Frontal cortex (tissue), 3 donors: ENCODE measurements at regions not wholly inside any gene's neighbourhood (a gene's known extent, or its start where the extent isn't known, plus 50 kb on each side); places are given as distances from the start of the nearest gene placed in this dataset.

Source experiments
- DNase-seq, 2 donors: peaks; one replicate each; pipeline ENCODE4 v3.0.0; 2012; ENCODE audit warnings: low spot score in 2 of 2
- FAIRE-seq: peaks from 2 replicates; lab custom pipeline; 2012; peaks lifted over from hg19 to GRCh38; lab: Jason Lieb, UNC
- donor health status: control.
- donor health status: control.
- donor health status: control.

GRCh38 chr13:111978546-111978945, 88.4 kb upstream of the SOX1 start:
- FAIRE-seq, result no peak

GRCh38 chr13:111980146-111980929, 86.6 kb upstream of the SOX1 start:
- DNase-seq (no peak), FAIRE-seq (no peak)

More at GRCh38 chr13:111978546-111978945, 88.4 kb upstream of the SOX1 start:
- DNase-seq, result no peak

DNA sequence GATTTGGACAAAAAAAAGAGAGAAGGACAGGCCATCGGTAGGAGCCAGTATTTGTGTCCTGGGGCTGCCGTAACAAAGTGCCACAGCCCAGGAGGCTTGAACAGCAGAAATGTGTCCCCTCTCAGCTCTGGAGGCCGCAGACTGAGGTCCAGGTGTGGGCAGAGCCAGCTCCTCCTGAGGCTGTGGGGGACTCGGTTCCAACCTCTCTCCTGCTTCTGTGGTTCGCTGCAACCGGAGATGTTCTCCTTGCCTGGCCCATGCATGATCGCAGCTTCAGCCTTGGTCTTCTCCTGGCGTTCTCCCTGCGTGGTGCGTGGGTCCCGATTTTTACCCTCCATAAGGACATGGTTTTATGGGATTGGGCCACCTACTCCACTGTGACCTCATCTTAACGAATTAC, 85.9 kb upstream of the SOX1 start:
- no peak for FAIRE-seq
- DNase-seq, result no peak

DNA sequence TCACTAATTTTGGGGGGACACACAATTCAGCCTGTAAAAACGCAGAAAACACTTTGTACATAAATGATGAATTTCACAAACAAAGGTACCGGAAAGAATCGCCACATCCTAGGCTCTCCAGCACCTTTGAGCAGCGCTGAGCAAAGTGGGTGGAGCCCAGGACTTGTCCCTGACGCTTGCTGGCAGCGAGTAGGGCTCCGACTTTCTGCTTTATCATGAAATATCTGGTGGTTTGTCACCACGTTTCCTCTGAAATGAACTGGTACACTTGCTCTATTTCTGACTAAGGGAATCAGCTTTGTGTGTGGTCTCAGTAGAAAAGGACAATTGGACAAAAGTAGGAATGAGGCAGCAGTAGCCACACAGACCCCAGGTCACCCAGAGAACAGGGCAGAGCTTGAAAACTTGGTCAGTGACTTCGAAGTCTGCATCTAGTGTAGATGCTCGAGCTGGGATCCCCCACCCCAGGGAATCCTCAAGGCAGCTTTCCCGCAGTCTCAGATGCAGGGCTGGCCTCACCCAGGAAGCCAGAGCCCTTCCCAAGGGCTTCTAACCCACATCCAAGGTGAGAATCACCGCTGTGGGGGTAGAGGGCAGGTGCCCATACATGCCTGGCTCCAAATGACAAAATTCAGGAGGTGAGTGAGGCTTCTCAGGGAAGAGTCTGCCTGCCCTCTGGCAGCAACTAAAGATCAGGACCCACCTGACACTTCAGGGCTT, 85.3 kb upstream of the SOX1 start:
- no peak for FAIRE-seq
- DNase-seq, result no peak

DNA sequence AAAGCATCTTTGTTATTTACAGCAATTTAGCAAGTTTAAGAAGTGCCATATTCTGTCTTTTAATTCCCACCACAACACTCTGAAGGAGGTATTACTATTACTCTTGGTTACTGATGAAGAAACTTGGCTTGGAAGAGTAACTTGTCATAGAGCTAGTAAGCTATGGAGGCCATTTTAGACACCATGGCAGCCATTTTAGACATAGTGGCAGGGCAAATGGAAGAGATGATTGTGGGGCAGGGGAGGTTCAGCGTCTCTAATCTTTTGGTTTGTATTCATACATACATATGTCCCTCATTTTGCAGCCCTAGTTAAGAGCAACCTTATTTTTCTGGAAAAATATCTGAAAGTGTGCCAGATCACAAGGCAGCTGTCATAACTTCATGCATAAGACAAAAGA, 82.6 kb upstream of the SOX1 start:
- FAIRE-seq, result no peak
- DNase-seq, result no peak

DNA sequence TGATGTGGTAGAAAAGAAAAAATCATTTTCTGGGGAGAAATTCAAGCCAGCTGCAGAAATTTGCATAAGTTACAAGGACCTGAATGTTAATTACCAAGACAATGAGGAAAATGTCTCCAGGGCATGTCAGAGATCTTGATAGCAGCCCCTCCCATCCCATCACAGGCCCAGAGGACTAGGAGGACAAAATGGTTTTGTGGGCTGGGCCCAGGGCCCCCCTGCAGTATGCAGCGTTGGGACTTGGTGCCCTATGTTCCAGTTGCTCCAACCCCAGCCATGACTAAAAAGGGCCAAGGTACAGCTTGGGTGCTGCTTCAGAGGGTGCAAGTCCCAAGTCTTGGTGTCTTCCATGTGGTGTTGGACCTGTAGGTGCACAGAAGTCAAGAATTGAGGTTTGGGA, 76.6 kb upstream of the SOX1 start:
- FAIRE-seq (no peak), DNase-seq (no peak)

DNA sequence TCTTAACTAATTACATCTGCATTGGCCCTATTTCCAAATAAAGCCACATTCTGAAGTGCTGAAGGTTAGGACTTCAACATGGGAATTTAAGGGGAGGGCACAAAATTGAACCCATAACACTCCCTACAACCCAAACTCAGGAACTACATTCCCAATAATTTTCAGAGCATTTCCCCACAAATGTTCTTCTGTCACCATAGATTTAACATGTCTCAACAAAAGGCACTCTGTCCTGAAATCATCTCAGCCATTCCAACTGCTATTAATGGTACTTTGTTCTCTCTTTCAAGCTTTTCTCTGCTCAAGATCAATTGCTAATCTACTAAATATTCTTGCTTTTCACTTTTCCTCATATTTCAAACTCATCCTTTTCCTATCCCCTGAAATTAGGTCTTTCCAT, 74.0 kb upstream of the SOX1 start:
- DNase-seq (no peak), FAIRE-seq (no peak)

GRCh38 chr13:111993691-111994090, 73.3 kb upstream of the SOX1 start:
- FAIRE-seq, result no peak
- DNase-seq, result no peak

GRCh38 chr13:111994578-111994977, 72.4 kb upstream of the SOX1 start:
- FAIRE-seq (no peak), DNase-seq (no peak)

GRCh38 chr13:111999352-111999751, 67.6 kb upstream of the SOX1 start:
- DNase-seq (no peak), FAIRE-seq (no peak)

GRCh38 chr13:112000888-112001287, 66.1 kb upstream of the SOX1 start:
- DNase-seq (no peak), FAIRE-seq (no peak)

- FAIRE-seq, result no peak
- no peak for DNase-seq
Measured at GRCh38 chr13:112001571-112001970, 65.4 kb upstream of the SOX1 start.

DNA sequence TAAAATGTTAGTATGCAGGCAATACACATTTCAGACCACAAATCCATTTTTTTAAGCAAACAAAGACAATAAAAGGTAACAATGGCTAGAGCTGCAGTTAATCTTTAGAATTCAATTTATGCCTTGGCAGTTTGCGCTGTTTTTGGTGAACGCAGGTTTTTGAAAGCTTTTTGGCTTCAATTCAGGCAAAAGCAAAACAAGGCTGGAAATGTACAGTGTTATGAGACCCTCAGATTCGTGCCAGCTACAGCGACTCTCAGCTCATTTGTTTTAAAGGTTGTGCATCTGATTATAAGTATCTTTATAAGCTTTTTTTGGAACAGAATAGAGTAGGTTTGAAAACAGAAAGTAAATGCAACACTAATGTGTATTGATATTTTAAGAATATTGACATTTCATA, 63.6 kb upstream of the SOX1 start:
- FAIRE-seq, result no peak
- no peak for DNase-seq

DNA sequence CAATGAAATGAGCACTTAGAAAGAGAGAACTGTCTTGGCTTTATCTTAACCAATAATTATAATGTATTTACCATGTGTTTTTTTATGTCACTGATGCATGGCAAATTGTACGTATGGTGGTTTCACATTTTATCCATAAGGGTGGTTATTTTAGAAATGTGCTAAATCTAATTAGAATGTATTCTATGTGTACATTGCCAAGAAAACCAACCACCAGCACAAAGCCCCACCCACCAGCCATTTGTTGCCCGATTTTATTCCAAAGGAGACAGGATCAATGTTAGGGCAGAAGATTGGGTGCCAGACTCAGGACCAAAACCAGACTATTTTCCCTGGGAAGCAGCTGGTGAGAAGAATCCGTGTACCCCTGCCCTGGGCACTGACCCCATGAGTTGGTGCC, 63.0 kb upstream of the SOX1 start:
- no peak for DNase-seq
- FAIRE-seq, result no peak

DNA sequence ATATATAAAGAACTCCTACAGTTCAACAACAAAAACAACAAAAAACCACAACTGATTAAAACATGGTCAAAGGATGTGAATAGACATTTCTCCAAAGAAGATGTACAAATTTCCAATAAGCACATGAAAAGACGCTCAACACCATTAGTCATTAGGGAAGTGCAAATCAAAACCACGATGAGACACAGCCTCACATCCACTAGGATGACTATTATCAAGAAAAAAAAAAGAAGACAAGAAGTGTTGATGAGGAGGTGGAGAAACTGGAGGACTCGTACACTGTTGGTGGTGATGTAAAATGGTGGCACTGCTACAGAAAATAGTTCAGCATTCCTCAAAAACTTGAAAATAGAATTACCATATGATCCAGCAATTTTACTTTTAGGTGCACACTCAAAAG, 61.0 kb upstream of the SOX1 start:
- FAIRE-seq (no peak), DNase-seq (no peak)

DNA sequence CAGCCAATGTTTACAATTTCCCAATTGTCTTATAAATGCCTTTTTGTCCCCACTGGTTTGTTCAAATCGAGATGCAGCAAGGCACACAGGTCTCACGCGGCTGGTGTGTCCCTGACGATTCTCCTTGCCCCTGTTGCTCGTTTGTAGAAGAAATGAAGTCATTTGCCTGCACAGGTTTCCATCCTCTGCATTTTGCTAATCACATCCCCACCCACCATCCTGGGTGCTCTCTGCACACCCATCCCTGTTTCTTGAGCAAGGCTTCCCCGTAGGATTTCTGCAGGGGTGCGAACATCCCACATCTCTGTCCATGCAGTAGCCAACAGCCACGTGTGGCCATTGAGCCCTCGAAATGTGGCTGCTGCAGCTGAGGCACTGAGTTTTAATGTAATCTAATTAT, 59.8 kb upstream of the SOX1 start:
- no peak for FAIRE-seq

GRCh38 chr13:112010714-112011113, 56.2 kb upstream of the SOX1 start:
- DNase-seq, result no peak
- FAIRE-seq, result no peak

More for the DNA sequence above, 59.8 kb upstream of the SOX1 start:
- DNase-seq, result no peak

DNA sequence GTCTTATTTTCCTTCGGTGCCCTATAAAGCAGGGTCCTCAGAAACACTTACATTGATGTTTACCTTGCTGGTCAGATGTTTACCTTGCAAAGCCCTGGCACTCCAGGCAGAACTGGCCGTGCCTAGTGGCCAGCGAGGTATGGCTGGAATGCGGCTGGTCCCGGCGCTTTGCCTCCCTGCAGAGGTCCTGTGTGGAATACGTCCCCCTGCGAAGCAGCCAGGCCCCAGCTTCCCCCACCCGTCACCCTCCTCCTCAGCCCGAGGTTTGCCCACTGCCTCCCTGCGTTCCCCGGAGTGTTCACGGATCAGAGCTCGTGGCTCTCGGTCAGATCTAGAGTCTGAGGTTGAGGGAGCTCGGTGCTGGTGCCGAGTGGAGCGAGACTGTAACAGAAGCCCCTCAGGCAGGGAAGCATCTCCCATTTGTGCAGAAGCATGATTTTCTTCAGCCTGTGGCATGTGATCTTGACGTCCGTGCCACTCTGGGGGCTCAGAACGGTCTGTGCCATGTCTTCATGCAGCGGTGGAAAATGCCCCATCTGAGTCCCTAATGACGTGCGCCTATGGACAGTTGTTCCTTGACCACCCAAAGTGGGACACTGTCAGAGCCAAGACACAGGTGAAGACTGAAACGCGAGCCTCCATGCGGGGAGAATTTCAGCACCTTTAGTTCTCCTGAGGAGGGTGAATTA, 54.8 kb upstream of the SOX1 start:
- FAIRE-seq (no peak), DNase-seq (no peak)

DNA sequence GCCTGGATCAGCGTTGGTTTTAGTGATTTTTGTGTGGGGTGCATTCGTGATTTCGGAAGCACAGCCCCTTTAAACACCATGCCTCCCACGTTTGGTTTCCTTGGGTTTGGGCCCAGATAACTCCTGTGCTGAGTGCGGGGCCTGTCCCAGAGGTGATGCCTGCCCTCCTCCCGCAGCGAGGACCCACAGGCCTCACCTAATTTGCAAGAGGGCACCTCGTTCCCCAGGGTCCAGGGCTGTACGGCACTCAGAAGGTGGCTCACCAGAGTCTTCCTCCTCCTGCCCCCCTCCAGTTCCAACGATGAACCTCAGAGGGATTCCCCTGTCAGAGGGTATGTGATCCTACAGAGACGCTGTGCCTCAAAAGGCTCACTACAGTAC, 54.3 kb upstream of the SOX1 start:
- DNase-seq, result no peak
- no peak for FAIRE-seq

DNA sequence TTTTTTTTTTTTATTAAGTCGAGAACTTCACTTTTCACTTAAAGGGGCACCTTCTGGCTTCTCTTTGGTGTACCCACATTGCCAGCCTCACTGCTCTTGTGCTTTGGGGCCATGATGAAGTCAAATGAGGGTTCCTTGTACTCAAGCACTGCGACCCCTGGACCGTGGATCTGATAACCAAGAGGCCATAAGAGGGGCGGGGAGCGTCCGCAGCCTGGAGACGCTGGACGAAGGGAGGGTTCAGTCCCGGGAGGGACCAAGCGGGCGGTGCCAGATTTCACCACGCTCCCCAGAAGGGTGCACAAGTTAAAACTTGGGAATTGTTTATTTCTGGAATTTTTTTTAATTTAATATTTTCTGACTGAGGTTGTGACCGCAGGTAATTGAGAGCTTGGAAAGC, 53.3 kb upstream of the SOX1 start:
- FAIRE-seq, result no peak
- DNase-seq, result no peak

DNA sequence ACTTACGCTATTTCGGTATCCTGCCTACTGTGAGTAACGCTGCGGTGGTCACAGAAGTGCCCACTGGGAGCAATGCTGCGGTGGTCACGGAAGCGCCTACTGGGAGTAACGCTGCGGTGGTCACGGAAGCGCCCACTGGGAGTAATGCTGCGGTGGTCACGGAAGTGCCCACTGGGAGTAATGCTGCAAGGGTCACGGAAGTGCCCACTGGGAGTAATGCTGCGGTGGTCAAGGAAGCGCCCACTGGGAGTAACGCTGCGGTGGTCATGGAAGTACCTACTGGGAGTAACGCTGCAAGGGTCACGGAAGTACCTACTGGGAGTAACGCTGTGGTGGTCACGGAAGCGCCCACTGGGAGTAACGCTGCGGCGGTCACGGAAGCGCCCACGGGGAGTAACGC, 52.1 kb upstream of the SOX1 start:
- no peak for FAIRE-seq

More for the DNA sequence above, 52.1 kb upstream of the SOX1 start:
- no peak for DNase-seq
